ENCODE measurements at regions not wholly inside any gene's neighbourhood (a gene's known extent, or its start where the extent isn't known, plus 50 kb on each side); places are given as distances from the start of the nearest gene placed in this dataset.

GRCh38 chr3:191026746-191027145 lies 164.3 kb upstream of the GMNC start:
- no peak for TF ChIP-seq CTCF (conservative IDR thresholded peaks at IDR 0.05; ENCODE audit: low read depth, low read length)
- no peak for TF ChIP-seq EZH2 (IDR thresholded peaks at IDR 0.05; ENCODE audit: borderline replicate concordance, low read depth, low read length, poor library complexity, severe bottlenecking)

All from A673 (cell line).